ENCODE measurements at regions not wholly inside any gene's neighbourhood (a gene's known extent, or its start where the extent isn't known, plus 50 kb on each side); places are given as distances from the start of the nearest gene placed in this dataset.

DNA sequence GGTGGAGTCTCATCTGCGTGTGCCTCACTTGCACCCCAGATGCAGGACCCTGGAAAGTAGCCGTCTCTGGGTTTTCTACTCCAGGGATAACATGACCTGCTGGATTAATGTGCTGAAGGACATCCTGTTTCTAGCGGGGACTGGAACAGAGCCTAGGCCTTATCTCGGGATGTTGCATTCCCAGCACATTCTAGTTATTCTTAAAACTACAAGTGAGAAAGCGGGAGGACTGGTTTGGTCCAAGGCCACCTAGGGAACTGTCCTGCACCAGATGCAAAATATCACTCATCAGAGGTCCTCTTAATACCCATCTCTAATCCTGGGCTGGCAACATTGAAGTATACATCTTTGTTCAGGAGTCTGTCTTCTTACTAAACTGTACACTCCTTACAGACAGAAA is 179.9 kb downstream of the ZC3H11B start:
- Histone ChIP-seq H3K27ac (ENCODE audit: low read depth in 2 of 2, low read length in 2 of 2) (no peak overlapping the region), H3K4me1 (ENCODE audit: control insufficient read depth in 2 of 3, insufficient read depth in 2 of 3, low read depth in 1 of 3, low read length in 3 of 3) (no peaks in the 10 kb centered on the region), H3K9me3 (ENCODE audit: control insufficient read depth in 2 of 3, insufficient read depth in 1 of 3, low read length in 3 of 3) (no peaks in the 10 kb centered on the region), H3K36me3 (ENCODE audit: control insufficient read depth in 2 of 3, insufficient read depth in 3 of 3, low read length in 3 of 3) (peaks cover 0 to 2% (median 0%) of the 10 kb centered on the region in 3 donors), H3K27me3 (ENCODE audit: control insufficient read depth, insufficient read depth, low read length) (no peaks in the 10 kb centered on the region), H3K9ac (ENCODE audit: low read length in 3 of 3) (no peak overlapping the region), H3K4me3 (ENCODE audit: low read length in 3 of 3) (no peak overlapping the region)
- intact Hi-C loops (cut with DNase I): no loop called here
- DNase-seq: no peak
- no peak for FAIRE-seq
- TF ChIP-seq, protein P1, sequence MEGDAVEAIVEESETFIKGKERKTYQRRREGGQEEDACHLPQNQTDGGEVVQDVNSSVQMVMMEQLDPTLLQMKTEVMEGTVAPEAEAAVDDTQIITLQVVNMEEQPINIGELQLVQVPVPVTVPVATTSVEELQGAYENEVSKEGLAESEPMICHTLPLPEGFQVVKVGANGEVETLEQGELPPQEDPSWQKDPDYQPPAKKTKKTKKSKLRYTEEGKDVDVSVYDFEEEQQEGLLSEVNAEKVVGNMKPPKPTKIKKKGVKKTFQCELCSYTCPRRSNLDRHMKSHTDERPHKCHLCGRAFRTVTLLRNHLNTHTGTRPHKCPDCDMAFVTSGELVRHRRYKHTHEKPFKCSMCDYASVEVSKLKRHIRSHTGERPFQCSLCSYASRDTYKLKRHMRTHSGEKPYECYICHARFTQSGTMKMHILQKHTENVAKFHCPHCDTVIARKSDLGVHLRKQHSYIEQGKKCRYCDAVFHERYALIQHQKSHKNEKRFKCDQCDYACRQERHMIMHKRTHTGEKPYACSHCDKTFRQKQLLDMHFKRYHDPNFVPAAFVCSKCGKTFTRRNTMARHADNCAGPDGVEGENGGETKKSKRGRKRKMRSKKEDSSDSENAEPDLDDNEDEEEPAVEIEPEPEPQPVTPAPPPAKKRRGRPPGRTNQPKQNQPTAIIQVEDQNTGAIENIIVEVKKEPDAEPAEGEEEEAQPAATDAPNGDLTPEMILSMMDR (IDR thresholded peaks at IDR 0.05; ENCODE audit: borderline replicate concordance, extremely low read depth, insufficient read depth): no peak

DNA sequence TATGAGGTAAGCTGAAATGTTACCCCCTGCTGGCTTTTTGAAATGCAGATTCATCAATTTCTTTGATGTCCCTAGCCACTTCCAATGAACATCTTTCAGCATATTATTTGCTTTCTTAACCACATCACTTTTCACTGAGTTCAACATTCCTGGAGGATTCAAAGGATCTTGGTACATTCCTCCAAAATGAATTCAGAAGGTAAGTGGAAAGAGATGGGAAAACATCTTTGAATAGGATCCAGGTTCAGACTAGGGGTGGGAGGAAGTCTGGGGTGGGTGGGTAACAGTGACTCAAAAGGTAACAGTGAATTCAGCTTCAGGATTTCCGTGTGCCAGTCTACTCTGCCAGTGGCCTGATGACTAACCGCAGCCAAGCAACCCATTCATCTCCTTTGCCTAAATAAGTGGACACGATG is 180.7 kb downstream of the ZC3H11B start:
- DNase-seq (no peak), FAIRE-seq (no peak)
- H3K9ac ChIP-seq (ENCODE audit: low read length in 3 of 3): no peak overlapping the region
- intact Hi-C loops (cut with DNase I): no loop called here
- H3K27me3 ChIP-seq (ENCODE audit: control insufficient read depth, insufficient read depth, low read length): no peaks in the 10 kb centered on the region
- H3K36me3 ChIP-seq (ENCODE audit: control insufficient read depth in 2 of 3, insufficient read depth in 3 of 3, low read length in 3 of 3): peaks cover 0 to 2% (median 0%) of the 10 kb centered on the region in 3 donors
- TF ChIP-seq, protein P1 (IDR thresholded peaks at IDR 0.05; ENCODE audit: borderline replicate concordance, extremely low read depth, insufficient read depth): no peak
- no peak overlapping the region for H3K4me3 ChIP-seq (ENCODE audit: low read length in 3 of 3)
- H3K4me1 ChIP-seq (ENCODE audit: control insufficient read depth in 2 of 3, insufficient read depth in 2 of 3, low read depth in 1 of 3, low read length in 3 of 3): no peaks in the 10 kb centered on the region
- H3K9me3 ChIP-seq (ENCODE audit: control insufficient read depth in 2 of 3, insufficient read depth in 1 of 3, low read length in 3 of 3): no peaks in the 10 kb centered on the region
- no peak overlapping the region for H3K27ac ChIP-seq (ENCODE audit: low read depth in 2 of 2, low read length in 2 of 2)

DNA sequence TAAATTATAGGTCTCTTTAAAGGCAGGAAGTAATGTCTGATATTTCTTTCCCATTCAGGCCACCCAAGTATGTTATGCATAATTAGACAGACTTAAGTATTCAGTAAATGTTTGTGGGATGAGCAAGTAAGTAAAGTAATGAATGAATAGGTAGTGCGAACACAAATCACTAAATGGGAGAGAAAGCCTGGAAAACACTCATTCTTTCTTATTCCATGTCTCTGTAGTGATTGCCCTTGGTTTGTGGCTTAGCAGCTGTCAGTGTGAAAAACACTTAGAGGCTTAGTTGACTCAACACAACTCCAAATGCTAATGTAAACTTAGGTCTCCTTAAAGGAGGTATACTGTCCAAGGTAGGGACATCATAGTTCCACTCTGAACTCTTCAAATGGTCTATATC is 182.5 kb downstream of the ZC3H11B start:
- FAIRE-seq (no peak), DNase-seq (no peak)
- Histone ChIP-seq H3K36me3 (ENCODE audit: control insufficient read depth in 2 of 3, insufficient read depth in 3 of 3, low read length in 3 of 3) (peaks cover 0 to 2% (median 0%) of the 10 kb centered on the region in 3 donors), H3K27ac (ENCODE audit: low read depth in 2 of 2, low read length in 2 of 2) (no peak overlapping the region), H3K4me3 (ENCODE audit: low read length in 3 of 3) (no peak overlapping the region), H3K9ac (ENCODE audit: low read length in 3 of 3) (no peak overlapping the region), H3K27me3 (ENCODE audit: control insufficient read depth, insufficient read depth, low read length) (no peaks in the 10 kb centered on the region), H3K4me1 (ENCODE audit: control insufficient read depth in 2 of 3, insufficient read depth in 2 of 3, low read depth in 1 of 3, low read length in 3 of 3) (no peaks in the 10 kb centered on the region), H3K9me3 (ENCODE audit: control insufficient read depth in 2 of 3, insufficient read depth in 1 of 3, low read length in 3 of 3) (no peaks in the 10 kb centered on the region)
- TF ChIP-seq, protein P1 (IDR thresholded peaks at IDR 0.05; ENCODE audit: borderline replicate concordance, extremely low read depth, insufficient read depth): no peak
- intact Hi-C loops (cut with DNase I): no loop called here

DNA sequence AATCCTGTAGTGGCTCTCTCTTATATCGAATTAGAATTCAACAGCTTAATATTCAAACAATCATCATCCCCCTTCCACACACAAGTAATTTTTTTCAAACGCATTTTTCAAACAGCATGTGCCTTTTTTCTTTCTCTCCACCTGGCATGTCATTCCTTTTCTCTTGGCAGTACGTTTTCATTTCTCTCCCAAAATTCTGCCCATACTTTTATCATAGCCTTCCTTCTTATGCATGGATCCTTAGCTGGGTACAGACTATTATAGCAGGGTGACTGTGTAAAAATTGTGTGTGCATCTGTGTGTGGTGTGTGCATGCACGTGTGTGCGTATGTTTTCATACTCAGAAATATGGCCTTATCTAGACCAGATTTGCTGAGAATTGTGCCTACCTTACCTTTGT is 184.3 kb downstream of the ZC3H11B start:
- peaks cover 0 to 1% (median 0%) of the 10 kb centered on the region in 3 donors for H3K36me3 ChIP-seq (ENCODE audit: control insufficient read depth in 2 of 3, insufficient read depth in 3 of 3, low read length in 3 of 3)
- intact Hi-C loops (cut with DNase I): no loop called here
- DNase-seq (no peak), FAIRE-seq (no peak)
- H3K9me3 ChIP-seq (ENCODE audit: control insufficient read depth in 2 of 3, insufficient read depth in 1 of 3, low read length in 3 of 3): no peaks in the 10 kb centered on the region
- H3K9ac ChIP-seq (ENCODE audit: low read length in 3 of 3): no peak overlapping the region
- H3K27me3 ChIP-seq (ENCODE audit: control insufficient read depth, insufficient read depth, low read length): no peaks in the 10 kb centered on the region
- TF ChIP-seq, protein P1 (IDR thresholded peaks at IDR 0.05; ENCODE audit: borderline replicate concordance, extremely low read depth, insufficient read depth): no peak
- H3K4me3 ChIP-seq (ENCODE audit: low read length in 3 of 3): no peak overlapping the region
- H3K27ac ChIP-seq (ENCODE audit: low read depth in 2 of 2, low read length in 2 of 2): no peak overlapping the region
- no peaks in the 10 kb centered on the region for H3K4me1 ChIP-seq (ENCODE audit: control insufficient read depth in 2 of 3, insufficient read depth in 2 of 3, low read depth in 1 of 3, low read length in 3 of 3)

Measured in kidney (tissue), 13 donors.